ENCODE measurements at regions not wholly inside any gene's neighbourhood (a gene's known extent, or its start where the extent isn't known, plus 50 kb on each side); places are given as distances from the start of the nearest gene placed in this dataset.
"Not testable (repeated sequence)": the region's sequence is repeated elsewhere in the genome, so short reads cannot be mapped to it uniquely, and the experiment has no call there.

DNA sequence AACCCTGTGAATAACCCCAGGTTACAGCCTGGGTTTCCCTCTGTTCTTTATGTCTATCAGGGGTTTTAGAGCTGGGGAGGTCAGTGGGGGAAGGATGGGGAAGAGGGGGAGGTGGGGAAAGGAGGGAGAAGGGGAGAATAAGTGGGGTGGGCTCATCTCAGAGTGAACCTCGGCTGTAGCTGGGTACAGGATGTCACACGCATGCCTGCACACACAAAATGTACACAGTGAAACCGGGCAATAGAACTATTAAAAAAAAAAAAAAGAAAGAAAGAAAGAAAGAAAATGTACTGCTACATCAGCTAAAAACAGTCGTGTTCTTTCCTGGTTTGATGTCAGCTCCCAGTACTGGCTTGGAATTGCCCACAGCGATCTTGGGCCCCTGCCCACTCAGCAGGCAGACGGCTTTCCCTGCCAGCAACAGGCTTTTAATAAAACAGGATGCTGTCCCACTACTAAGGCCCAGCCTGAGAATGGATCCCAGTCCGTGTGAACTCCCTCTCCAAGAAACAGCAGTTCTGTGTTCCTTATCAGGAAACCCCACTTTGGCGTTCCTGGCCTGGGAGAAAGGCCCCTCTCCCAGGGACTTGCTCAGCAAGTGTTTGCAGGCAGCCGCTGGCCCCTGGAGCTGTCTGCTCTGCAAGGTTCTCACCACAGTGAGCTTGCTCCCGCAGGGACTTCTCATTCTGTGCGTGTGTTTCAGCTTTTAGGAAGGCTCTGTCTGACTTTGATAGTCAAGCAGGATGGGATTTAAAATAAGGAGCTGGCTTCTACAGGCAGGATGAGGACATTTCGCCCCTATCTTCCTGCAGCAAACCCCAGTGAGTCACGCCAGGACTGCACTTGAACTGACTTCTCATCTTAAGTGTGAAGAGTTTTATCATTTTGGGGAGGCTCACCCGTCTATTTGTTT, 225.6 kb downstream of the BCL2L11 start:
- H3K27me3 Mint-ChIP-seq; H3K27ac Mint-ChIP-seq; POLR2A ChIA-PET; H3K9me3 Mint-ChIP-seq (ENCODE audit: insufficient read depth); H3K79me2 ChIP-seq (ENCODE audit: control insufficient read depth, insufficient read depth, low read length); H3K36me3 ChIP-seq (replicated peaks in 1 of 2; ENCODE audit: control extremely low read depth in 1 of 2, control insufficient read depth in 1 of 2, extremely low read depth in 1 of 2, insufficient read depth in 2 of 2, low read length in 1 of 2); H3K4me1 ChIP-seq (ENCODE audit: control insufficient read depth in 2 of 2, insufficient read depth in 2 of 2, low read length in 2 of 2); H3K4me1 Mint-ChIP-seq; H4K20me1 ChIP-seq (ENCODE audit: control insufficient read depth, insufficient read depth, low read length, poor library complexity, severe bottlenecking); CTCF ChIA-PET; H3K4me2 ChIP-seq (replicated peaks; ENCODE audit: low read depth, low read length, poor library complexity, severe bottlenecking); H3K4me3 Mint-ChIP-seq; H3K4me3 ChIP-seq (ENCODE audit: control extremely low read depth in 1 of 5, extremely low read depth in 1 of 5, insufficient read depth in 1 of 5, low read depth in 2 of 5, low read length in 4 of 5); intact Hi-C loops (cut with micrococcal nuclease); H3K9me3 ChIP-seq (ENCODE audit: control extremely low read depth in 1 of 3, control insufficient read depth in 2 of 3, insufficient read depth in 1 of 3, low read length in 2 of 3); H2AFZ ChIP-seq (ENCODE audit: insufficient read depth, low read depth, low read length, poor library complexity, severe bottlenecking); H3K27ac ChIP-seq (ENCODE audit: low read length in 2 of 2); H3K27me3 ChIP-seq (replicated peaks in 1 of 4; ENCODE audit: control extremely low read depth in 1 of 4, control insufficient read depth in 3 of 4, insufficient read depth in 4 of 4, low read length in 3 of 4); DNase-seq; H3K9ac ChIP-seq (ENCODE audit: low read length): not testable (repeated sequence)
- no CpG with 5 or more reads among the region's 14 CpGs for whole genome bisulfite sequencing (ENCODE audit: insufficient coverage)
- peak; percentile 41 for ATAC-seq (ENCODE audit: low read depth)

DNA sequence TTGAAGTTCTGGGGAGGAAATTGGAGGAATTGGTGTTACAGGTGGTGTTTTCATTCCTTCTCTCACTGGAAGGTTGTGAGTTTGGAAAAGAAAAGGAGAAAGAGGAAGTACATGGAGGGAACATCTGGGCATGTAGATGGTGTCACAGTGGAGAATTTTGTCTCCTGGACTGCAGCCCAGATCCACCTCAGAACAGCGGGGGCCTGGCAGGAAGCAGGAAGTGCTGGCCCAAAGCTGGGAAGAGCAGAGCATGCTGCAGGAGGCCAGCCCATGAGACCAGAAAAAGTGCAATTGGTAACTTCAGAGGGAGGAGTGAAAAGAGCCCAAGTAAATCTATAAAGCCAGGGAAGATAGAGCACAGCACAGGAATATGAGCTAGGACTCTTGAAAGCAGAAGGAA, 227.0 kb downstream of the BCL2L11 start:
- H3K4me1 ChIP-seq (ENCODE audit: control insufficient read depth in 2 of 2, insufficient read depth in 2 of 2, low read length in 2 of 2); H2AFZ ChIP-seq (ENCODE audit: insufficient read depth, low read depth, low read length, poor library complexity, severe bottlenecking); H3K4me1 Mint-ChIP-seq; H3K9me3 Mint-ChIP-seq (ENCODE audit: insufficient read depth); intact Hi-C loops (cut with micrococcal nuclease); H3K27me3 Mint-ChIP-seq; H3K27me3 ChIP-seq (replicated peaks in 1 of 4; ENCODE audit: control extremely low read depth in 1 of 4, control insufficient read depth in 3 of 4, insufficient read depth in 4 of 4, low read length in 3 of 4); H3K9me3 ChIP-seq (ENCODE audit: control extremely low read depth in 1 of 3, control insufficient read depth in 2 of 3, insufficient read depth in 1 of 3, low read length in 2 of 3); H3K27ac ChIP-seq (ENCODE audit: low read length in 2 of 2); H3K27ac Mint-ChIP-seq; H3K4me2 ChIP-seq (replicated peaks; ENCODE audit: low read depth, low read length, poor library complexity, severe bottlenecking); POLR2A ChIA-PET; H4K20me1 ChIP-seq (ENCODE audit: control insufficient read depth, insufficient read depth, low read length, poor library complexity, severe bottlenecking); H3K9ac ChIP-seq (ENCODE audit: low read length); H3K4me3 Mint-ChIP-seq; H3K79me2 ChIP-seq (ENCODE audit: control insufficient read depth, insufficient read depth, low read length); CTCF ChIA-PET; H3K36me3 ChIP-seq (replicated peaks in 1 of 2; ENCODE audit: control extremely low read depth in 1 of 2, control insufficient read depth in 1 of 2, extremely low read depth in 1 of 2, insufficient read depth in 2 of 2, low read length in 1 of 2); DNase-seq; H3K4me3 ChIP-seq (ENCODE audit: control extremely low read depth in 1 of 5, extremely low read depth in 1 of 5, insufficient read depth in 1 of 5, low read depth in 2 of 5, low read length in 4 of 5); ATAC-seq (ENCODE audit: low read depth): not testable (repeated sequence)
- WGBS (ENCODE audit: insufficient coverage), result no CpG with 5 or more reads among the region's 1 CpG

DNA sequence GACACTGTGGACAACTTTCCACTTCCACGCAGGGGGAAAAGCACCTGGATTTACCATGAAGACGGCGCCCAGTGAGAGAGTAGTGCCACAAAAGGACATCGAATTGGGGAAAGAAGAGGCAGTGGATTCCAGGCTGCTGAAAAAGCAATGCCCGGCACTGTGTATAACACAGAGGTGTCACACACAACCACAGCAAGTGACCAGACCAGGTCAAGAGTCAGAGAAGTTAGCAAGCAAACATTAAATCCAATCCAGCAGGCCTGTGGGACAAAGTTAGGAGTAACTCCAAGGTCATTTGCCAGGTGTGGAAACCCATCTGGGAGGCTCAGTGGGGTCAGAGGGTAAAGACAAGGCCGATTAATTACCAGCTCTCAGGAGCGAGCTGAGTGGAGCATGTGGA, 227.6 kb downstream of the BCL2L11 start:
- H3K4me1 ChIP-seq (ENCODE audit: control insufficient read depth in 2 of 2, insufficient read depth in 2 of 2, low read length in 2 of 2); H3K27ac Mint-ChIP-seq; H3K4me3 Mint-ChIP-seq; H3K4me2 ChIP-seq (replicated peaks; ENCODE audit: low read depth, low read length, poor library complexity, severe bottlenecking); H4K20me1 ChIP-seq (ENCODE audit: control insufficient read depth, insufficient read depth, low read length, poor library complexity, severe bottlenecking); H3K27ac ChIP-seq (ENCODE audit: low read length in 2 of 2); H2AFZ ChIP-seq (ENCODE audit: insufficient read depth, low read depth, low read length, poor library complexity, severe bottlenecking); H3K4me3 ChIP-seq (ENCODE audit: control extremely low read depth in 1 of 5, extremely low read depth in 1 of 5, insufficient read depth in 1 of 5, low read depth in 2 of 5, low read length in 4 of 5); H3K27me3 Mint-ChIP-seq; H3K4me1 Mint-ChIP-seq; H3K9ac ChIP-seq (ENCODE audit: low read length); H3K36me3 ChIP-seq (replicated peaks in 1 of 2; ENCODE audit: control extremely low read depth in 1 of 2, control insufficient read depth in 1 of 2, extremely low read depth in 1 of 2, insufficient read depth in 2 of 2, low read length in 1 of 2); H3K9me3 ChIP-seq (ENCODE audit: control extremely low read depth in 1 of 3, control insufficient read depth in 2 of 3, insufficient read depth in 1 of 3, low read length in 2 of 3); intact Hi-C loops (cut with micrococcal nuclease); POLR2A ChIA-PET; DNase-seq; H3K79me2 ChIP-seq (ENCODE audit: control insufficient read depth, insufficient read depth, low read length); H3K27me3 ChIP-seq (replicated peaks in 1 of 4; ENCODE audit: control extremely low read depth in 1 of 4, control insufficient read depth in 3 of 4, insufficient read depth in 4 of 4, low read length in 3 of 4); ATAC-seq (ENCODE audit: low read depth); CTCF ChIA-PET; H3K9me3 Mint-ChIP-seq (ENCODE audit: insufficient read depth): not testable (repeated sequence)
- WGBS (ENCODE audit: insufficient coverage), result no CpG with 5 or more reads among the region's 7 CpGs

GRCh38 chr2:111355022-111355817, 234.5 kb downstream of the BCL2L11 start:
- H3K9me3 Mint-ChIP-seq (ENCODE audit: insufficient read depth); H3K9me3 ChIP-seq (ENCODE audit: control extremely low read depth in 1 of 3, control insufficient read depth in 2 of 3, insufficient read depth in 1 of 3, low read length in 2 of 3); intact Hi-C loops (cut with micrococcal nuclease); H3K27me3 Mint-ChIP-seq; H3K27ac ChIP-seq (ENCODE audit: low read length in 2 of 2); H3K27me3 ChIP-seq (replicated peaks in 1 of 4; ENCODE audit: control extremely low read depth in 1 of 4, control insufficient read depth in 3 of 4, insufficient read depth in 4 of 4, low read length in 3 of 4); DNase-seq; H3K4me1 Mint-ChIP-seq; H2AFZ ChIP-seq (ENCODE audit: insufficient read depth, low read depth, low read length, poor library complexity, severe bottlenecking); POLR2A ChIA-PET; H4K20me1 ChIP-seq (ENCODE audit: control insufficient read depth, insufficient read depth, low read length, poor library complexity, severe bottlenecking); H3K4me1 ChIP-seq (ENCODE audit: control insufficient read depth in 2 of 2, insufficient read depth in 2 of 2, low read length in 2 of 2); H3K79me2 ChIP-seq (ENCODE audit: control insufficient read depth, insufficient read depth, low read length); H3K4me3 ChIP-seq (ENCODE audit: control extremely low read depth in 1 of 5, extremely low read depth in 1 of 5, insufficient read depth in 1 of 5, low read depth in 2 of 5, low read length in 4 of 5); H3K4me2 ChIP-seq (replicated peaks; ENCODE audit: low read depth, low read length, poor library complexity, severe bottlenecking); CTCF ChIA-PET; H3K4me3 Mint-ChIP-seq; H3K27ac Mint-ChIP-seq; H3K36me3 ChIP-seq (replicated peaks in 1 of 2; ENCODE audit: control extremely low read depth in 1 of 2, control insufficient read depth in 1 of 2, extremely low read depth in 1 of 2, insufficient read depth in 2 of 2, low read length in 1 of 2); ATAC-seq (ENCODE audit: low read depth); H3K9ac ChIP-seq (ENCODE audit: low read length): not testable (repeated sequence)
- 71% methylated on average over 2 of the region's 13 CpGs for WGBS (ENCODE audit: insufficient coverage)
